ENCODE measurements at regions not wholly inside any gene's neighbourhood (a gene's known extent, or its start where the extent isn't known, plus 50 kb on each side); places are given as distances from the start of the nearest gene placed in this dataset.

GRCh38 chr18:6564950-6565814, 150.5 kb upstream of the L3MBTL4 start:
- H3K36me3 ChIP-seq (ENCODE audit: insufficient read depth, low read length) = no peaks in the 10 kb centered on the region
- H3K4me2 ChIP-seq (ENCODE audit: low read length) = no peak overlapping the region
- H3K4me3 ChIP-seq (ENCODE audit: low read length) = no peak overlapping the region
- H2AFZ ChIP-seq (ENCODE audit: low read depth, low read length) = no peak overlapping the region
- H3K9ac ChIP-seq (ENCODE audit: low read length) = no peak overlapping the region
- no peak overlapping the region for H3K27ac ChIP-seq (ENCODE audit: low read length)
- H3K27me3 ChIP-seq (ENCODE audit: insufficient read depth, low read depth, low read length) = no peaks in the 10 kb centered on the region
- H3K9me3 ChIP-seq (ENCODE audit: low read length) = no peaks in the 10 kb centered on the region
- H3K79me2 ChIP-seq (replicated peaks; ENCODE audit: insufficient read depth, low read length) = no peaks in the 10 kb centered on the region
- H3K9me2 ChIP-seq (ENCODE audit: insufficient read depth, low read length) = no peaks in the 10 kb centered on the region
- H4K20me1 ChIP-seq (ENCODE audit: insufficient read depth) = no peaks in the 10 kb centered on the region
- no peak for TF ChIP-seq REST (IDR thresholded peaks at IDR 0.05; ENCODE audit: borderline replicate concordance)
- no peak for TF ChIP-seq CTCF (IDR thresholded peaks at IDR 0.05; ENCODE audit: poor library complexity, severe bottlenecking)
- TF ChIP-seq MXI1 (conservative IDR thresholded peaks at IDR 0.05; ENCODE audit: poor library complexity, severe bottlenecking) = no peak
- TF ChIP-seq POLR2AphosphoS5 (IDR thresholded peaks at IDR 0.05) = no peak
- TF ChIP-seq EZH2 (IDR thresholded peaks at IDR 0.05; ENCODE audit: borderline replicate concordance, insufficient read depth, low read length, poor library complexity, severe bottlenecking) = no peak
- no peak for TF ChIP-seq SMC3 (conservative IDR thresholded peaks at IDR 0.05; ENCODE audit: poor library complexity)
- TF ChIP-seq EP300 (conservative IDR thresholded peaks at IDR 0.05; ENCODE audit: poor library complexity, severe bottlenecking) = no peak
- TF ChIP-seq RAD21 (conservative IDR thresholded peaks at IDR 0.05) = no peak
- no peaks in the 10 kb centered on the region for H3F3A ChIP-seq (ENCODE audit: insufficient read depth, low read length, poor library complexity, severe bottlenecking)

- H3K4me2 ChIP-seq (ENCODE audit: low read length) = no peak overlapping the region
- H2AFZ ChIP-seq (ENCODE audit: low read depth, low read length) = no peak overlapping the region
- no peak overlapping the region for H3K4me3 ChIP-seq (ENCODE audit: low read length)
- no peaks in the 10 kb centered on the region for H3K36me3 ChIP-seq (ENCODE audit: insufficient read depth, low read length)
- no peaks in the 10 kb centered on the region for H3K79me2 ChIP-seq (replicated peaks; ENCODE audit: insufficient read depth, low read length)
- H3K27ac ChIP-seq (ENCODE audit: low read length) = no peak overlapping the region
- no peaks in the 10 kb centered on the region for H3K9me3 ChIP-seq (ENCODE audit: low read length)
- H3K27me3 ChIP-seq (ENCODE audit: insufficient read depth, low read depth, low read length) = no peaks in the 10 kb centered on the region
- H4K20me1 ChIP-seq (ENCODE audit: insufficient read depth) = no peaks in the 10 kb centered on the region
- H3K9me2 ChIP-seq (ENCODE audit: insufficient read depth, low read length) = no peaks in the 10 kb centered on the region
- H3K9ac ChIP-seq (ENCODE audit: low read length) = no peak overlapping the region
- TF ChIP-seq MXI1 (conservative IDR thresholded peaks at IDR 0.05; ENCODE audit: poor library complexity, severe bottlenecking) = no peak
- no peak for TF ChIP-seq TAF1 (IDR thresholded peaks at IDR 0.05; ENCODE audit: low read depth)
- TF ChIP-seq CTCF (IDR thresholded peaks at IDR 0.05; ENCODE audit: poor library complexity, severe bottlenecking) = no peak
- TF ChIP-seq EZH2 (IDR thresholded peaks at IDR 0.05; ENCODE audit: borderline replicate concordance, insufficient read depth, low read length, poor library complexity, severe bottlenecking) = no peak
- TF ChIP-seq POLR2AphosphoS5 (IDR thresholded peaks at IDR 0.05) = no peak
- TF ChIP-seq EP300 (conservative IDR thresholded peaks at IDR 0.05; ENCODE audit: poor library complexity, severe bottlenecking) = no peak
- TF ChIP-seq REST (IDR thresholded peaks at IDR 0.05; ENCODE audit: borderline replicate concordance) = no peak
- no peak for TF ChIP-seq RAD21 (conservative IDR thresholded peaks at IDR 0.05)
- TF ChIP-seq SMC3 (conservative IDR thresholded peaks at IDR 0.05; ENCODE audit: poor library complexity) = no peak
- no peaks in the 10 kb centered on the region for H3F3A ChIP-seq (ENCODE audit: insufficient read depth, low read length, poor library complexity, severe bottlenecking)
Measured at GRCh38 chr18:6565815-6566081, 151.0 kb upstream of the L3MBTL4 start.

Measured in neural cell (in vitro differentiated cells).